HL-60 (cell line): ENCODE measurements at regions not wholly inside any gene's neighbourhood (a gene's known extent, or its start where the extent isn't known, plus 50 kb on each side); places are given as distances from the start of the nearest gene placed in this dataset.
"Not testable (repeated sequence)": the region's sequence is repeated elsewhere in the genome, so short reads cannot be mapped to it uniquely, and the experiment has no call there.

ENCODE experiments used
- DNase-seq, 2 experiments: peaks; one replicate each; pipeline ENCODE4 v3.0.0-alpha.2; 2010 to 2020; ENCODE audit warnings: low read depth in 1 of 2, low spot score in 1 of 2
- H3K27ac ChIP-seq: fragments of 250-450 bp; sonication (Bioruptor Pico); replicated peaks from 2 replicates; pipeline ENCODE4 v1.5.1; 2020; ENCODE audit warnings: mild to moderate bottlenecking, moderate library complexity
- H3K27me3 ChIP-seq: fragments of 250-450 bp; sonication (Bioruptor Pico); 2 replicates; pipeline ENCODE4 v1.5.1; 2021; ENCODE audit warnings: mild to moderate bottlenecking, moderate library complexity; ENCODE audit not compliant: insufficient read depth, poor library complexity, severe bottlenecking
- H3K4me3 ChIP-seq: replicated peaks from 2 replicates; pipeline ENCODE4 v1.5.1; 2011; ENCODE audit warnings: mild to moderate bottlenecking, control low read depth, low read length; ENCODE audit not compliant: insufficient read depth
- CTCF ChIP-seq: IDR thresholded peaks from one replicate; pipeline ENCODE4 v1.5.1; 2011; ENCODE audit warnings: low read length, control low read depth, inconsistent platforms; ENCODE audit not compliant: insufficient read depth
- GABPA ChIP-seq: IDR thresholded peaks from 2 replicates; pipeline ENCODE4 v1.6.1; 2012; ENCODE audit warnings: low read depth
- POLR2AphosphoS5 ChIP-seq: IDR thresholded peaks from 2 replicates; pipeline ENCODE4 v1.6.1; 2012; ENCODE audit warnings: low read depth
- SPI1 ChIP-seq: IDR thresholded peaks from 2 replicates; pipeline ENCODE4 v1.6.1; 2012; ENCODE audit warnings: low read depth, mild to moderate bottlenecking, borderline replicate concordance
- TF ChIP-seq, protein P1 (sequence below): IDR thresholded peaks from 2 replicates; pipeline ENCODE4 v1.6.1; 2012; ENCODE audit warnings: low read depth; ENCODE audit not compliant: insufficient replicate concordance

DNA sequence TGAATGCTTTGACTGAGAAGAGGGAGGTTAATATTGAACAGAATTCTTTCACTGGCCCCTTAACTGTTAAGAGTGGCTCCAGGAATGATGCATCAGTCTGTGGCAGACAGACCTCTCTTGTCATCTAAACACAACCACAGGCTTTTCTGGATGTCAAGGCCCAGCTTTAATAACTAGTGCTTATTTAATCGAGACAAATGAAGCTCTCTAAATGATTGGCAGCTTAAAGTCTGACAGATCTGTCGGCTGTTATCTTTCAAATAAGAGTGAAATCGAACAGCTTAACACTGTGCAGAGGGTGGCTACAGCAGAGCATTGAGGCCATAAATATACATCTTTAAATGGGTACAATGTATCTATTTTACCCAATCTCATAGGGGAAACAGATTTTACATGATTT is 500.8 kb upstream of the PABPC4L start:
- no peak for DNase-seq
- Histone ChIP-seq H3K27ac (no peak overlapping the region), H3K4me3 (no peak overlapping the region), H3K27me3 (no peaks in the 10 kb centered on the region)
- TF ChIP-seq SPI1 (no peak), GABPA (no peak), POLR2AphosphoS5 (no peak), CTCF (no peak)
- TF ChIP-seq, protein P1, sequence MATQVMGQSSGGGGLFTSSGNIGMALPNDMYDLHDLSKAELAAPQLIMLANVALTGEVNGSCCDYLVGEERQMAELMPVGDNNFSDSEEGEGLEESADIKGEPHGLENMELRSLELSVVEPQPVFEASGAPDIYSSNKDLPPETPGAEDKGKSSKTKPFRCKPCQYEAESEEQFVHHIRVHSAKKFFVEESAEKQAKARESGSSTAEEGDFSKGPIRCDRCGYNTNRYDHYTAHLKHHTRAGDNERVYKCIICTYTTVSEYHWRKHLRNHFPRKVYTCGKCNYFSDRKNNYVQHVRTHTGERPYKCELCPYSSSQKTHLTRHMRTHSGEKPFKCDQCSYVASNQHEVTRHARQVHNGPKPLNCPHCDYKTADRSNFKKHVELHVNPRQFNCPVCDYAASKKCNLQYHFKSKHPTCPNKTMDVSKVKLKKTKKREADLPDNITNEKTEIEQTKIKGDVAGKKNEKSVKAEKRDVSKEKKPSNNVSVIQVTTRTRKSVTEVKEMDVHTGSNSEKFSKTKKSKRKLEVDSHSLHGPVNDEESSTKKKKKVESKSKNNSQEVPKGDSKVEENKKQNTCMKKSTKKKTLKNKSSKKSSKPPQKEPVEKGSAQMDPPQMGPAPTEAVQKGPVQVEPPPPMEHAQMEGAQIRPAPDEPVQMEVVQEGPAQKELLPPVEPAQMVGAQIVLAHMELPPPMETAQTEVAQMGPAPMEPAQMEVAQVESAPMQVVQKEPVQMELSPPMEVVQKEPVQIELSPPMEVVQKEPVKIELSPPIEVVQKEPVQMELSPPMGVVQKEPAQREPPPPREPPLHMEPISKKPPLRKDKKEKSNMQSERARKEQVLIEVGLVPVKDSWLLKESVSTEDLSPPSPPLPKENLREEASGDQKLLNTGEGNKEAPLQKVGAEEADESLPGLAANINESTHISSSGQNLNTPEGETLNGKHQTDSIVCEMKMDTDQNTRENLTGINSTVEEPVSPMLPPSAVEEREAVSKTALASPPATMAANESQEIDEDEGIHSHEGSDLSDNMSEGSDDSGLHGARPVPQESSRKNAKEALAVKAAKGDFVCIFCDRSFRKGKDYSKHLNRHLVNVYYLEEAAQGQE: no peak

- no peak for DNase-seq
- Histone ChIP-seq H3K27me3 (no peaks in the 10 kb centered on the region), H3K27ac (no peak overlapping the region), H3K4me3 (no peak overlapping the region)
- no peak for TF ChIP-seq POLR2AphosphoS5
- no peak for TF ChIP-seq CTCF
- TF ChIP-seq, protein P1: no peak
- no peak for TF ChIP-seq GABPA
- no peak for TF ChIP-seq SPI1
Observed at GRCh38 chr4:134700251-134700650, 498.7 kb upstream of the PABPC4L start.

DNA sequence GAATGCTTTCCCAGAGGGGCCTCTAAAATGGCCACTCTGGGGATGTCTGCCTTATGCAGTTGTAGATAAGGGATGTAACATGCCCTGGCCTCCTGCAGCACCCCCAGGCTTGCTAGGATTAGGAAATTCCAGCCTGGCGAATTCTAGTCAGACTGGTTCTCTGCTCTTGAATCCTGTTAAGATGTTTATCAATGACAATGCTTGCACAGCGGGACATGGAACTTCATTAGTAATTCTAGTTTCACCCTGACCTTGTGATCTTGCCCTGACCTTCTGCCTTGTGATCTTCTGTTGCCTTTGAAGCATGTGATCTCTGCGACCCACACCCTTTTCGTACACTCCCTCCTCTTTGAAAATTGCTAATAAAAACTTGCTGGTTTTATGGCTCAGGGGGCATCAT is 497.2 kb upstream of the PABPC4L start:
- DNase-seq, H3K27me3 ChIP-seq, H3K4me3 ChIP-seq, H3K27ac ChIP-seq: not testable (repeated sequence)

DNA sequence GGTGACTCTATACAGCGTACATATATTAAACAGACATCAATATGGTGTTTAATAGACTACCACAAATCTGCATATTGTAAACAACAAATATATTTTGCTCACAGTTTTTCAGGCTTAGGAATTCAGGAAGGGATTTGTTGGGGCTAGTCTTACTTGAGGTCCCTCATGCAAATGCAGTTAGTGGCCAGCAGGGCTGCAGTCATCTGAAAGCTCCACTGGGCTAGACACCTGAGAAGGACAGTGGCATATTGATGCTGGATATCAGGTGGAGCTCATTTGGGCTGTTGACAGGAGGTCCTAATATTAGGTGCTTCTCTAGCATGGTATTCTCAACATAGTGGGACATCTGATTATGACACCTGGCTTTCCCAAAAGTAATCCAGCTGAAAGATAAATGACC is 493.8 kb upstream of the PABPC4L start:
- no peaks in the 10 kb centered on the region for H3K27me3 ChIP-seq
- TF ChIP-seq POLR2AphosphoS5 (no peak), CTCF (no peak), GABPA (no peak), SPI1 (no peak)
- TF ChIP-seq, protein P1: no peak
- H3K27ac ChIP-seq: no peak overlapping the region
- H3K4me3 ChIP-seq: no peak overlapping the region
- DNase-seq: no peak
